Liver (tissue), 3 donors: ENCODE measurements at regions not wholly inside any gene's neighbourhood (a gene's known extent, or its start where the extent isn't known, plus 50 kb on each side); places are given as distances from the start of the nearest gene placed in this dataset.

ENCODE experiments used
- ATF3 ChIP-seq: IDR thresholded peaks from 2 replicates; pipeline ENCODE4 v1.6.1; 2016; ENCODE audit warnings: antibody characterized with exemption
- CTCF ChIP-seq: fragments of 150-350 bp; IDR thresholded peaks from 2 replicates; pipeline ENCODE4 v1.5.1; 2017; ENCODE audit warnings: improper control_type of control experiment, low read depth, low read length; ENCODE audit not compliant: missing input control
- JUND ChIP-seq, 2 donors: IDR thresholded peaks; 2 replicates each; pipeline ENCODE4 v1.6.1; 2016; ENCODE audit warnings: antibody characterized with exemption in 2 of 2
- MAX ChIP-seq: IDR thresholded peaks from 2 replicates; pipeline ENCODE4 v1.6.1; 2016; ENCODE audit warnings: antibody characterized with exemption
- REST ChIP-seq: IDR thresholded peaks from 2 replicates; pipeline ENCODE4 v1.6.1; 2016; ENCODE audit warnings: antibody characterized with exemption, mild to moderate bottlenecking
- RXRA ChIP-seq, 2 donors: IDR thresholded peaks; 2 replicates each; pipeline ENCODE4 v1.6.1; 2017 to 2018; ENCODE audit warnings: antibody characterized with exemption in 2 of 2, mild to moderate bottlenecking in 1 of 2
- SP1 ChIP-seq: IDR thresholded peaks from 2 replicates; pipeline ENCODE4 v1.6.1; 2018; ENCODE audit warnings: antibody characterized with exemption, mild to moderate bottlenecking
- YY1 ChIP-seq: IDR thresholded peaks from 2 replicates; pipeline ENCODE4 v1.6.1; 2016; ENCODE audit warnings: antibody characterized with exemption, mild to moderate bottlenecking
- ZBTB33 ChIP-seq: IDR thresholded peaks from 2 replicates; pipeline ENCODE4 v1.6.1; 2016; ENCODE audit warnings: antibody characterized with exemption
- donor health status: healthy.
- donor health status: healthy.

GRCh38 chr22:47793304-47794101 is 1031.1 kb downstream of the TBC1D22A start:
- TF ChIP-seq CTCF (no peak), ZBTB33 (no peak), REST (no peak), MAX (no peak), SP1 (no peak), YY1 (no peak), RXRA (IDR thresholded peaks at IDR 0.05) (no peak), JUND (IDR thresholded peaks at IDR 0.05) (no peak), ATF3 (no peak)
